MM.1S (cell line): ENCODE measurements at regions not wholly inside any gene's neighbourhood (a gene's known extent, or its start where the extent isn't known, plus 50 kb on each side); places are given as distances from the start of the nearest gene placed in this dataset.

Experiments used
- EZH2 ChIP-seq: fragments of 300-600 bp; sonication (generic); optimal IDR thresholded peaks from 2 replicates; pipeline ENCODE3; 2017; ENCODE audit warnings: low read depth, mild to moderate bottlenecking, antibody characterized with exemption, low read length, mixed read lengths
- EZH2phosphoT487 ChIP-seq: fragments of 300-600 bp; sonication (generic); IDR thresholded peaks from 2 replicates; pipeline ENCODE4 v1.6.1; 2018; ENCODE audit warnings: antibody characterized with exemption, low read length

GRCh38 chr3:30222441-30222840 lies 384.0 kb upstream of the TGFBR2 start:
- no peak for TF ChIP-seq EZH2
- TF ChIP-seq EZH2phosphoT487 = no peak
